Type B pancreatic cell (in vitro differentiated cells): ENCODE measurements at regions not wholly inside any gene's neighbourhood (a gene's known extent, or its start where the extent isn't known, plus 50 kb on each side); places are given as distances from the start of the nearest gene placed in this dataset.

Experiments used
- DNase-seq: peaks from one replicate; pipeline ENCODE4 v3.0.0; 2021; ENCODE audit warnings: mixed read lengths; ENCODE audit not compliant: unreplicated experiment; ENCODE audit errors: extremely low spot score
- H3K27ac Mint-ChIP-seq: 2 replicates; pipeline ENCODE4 v1.8.0; 2021; ENCODE audit warnings: mild to moderate bottlenecking, mixed read lengths
- H3K27me3 Mint-ChIP-seq: 2 replicates; pipeline ENCODE4 v1.8.0; 2021; ENCODE audit warnings: mixed read lengths
- H3K36me3 Mint-ChIP-seq: 2 replicates; pipeline ENCODE4 v1.8.0; 2021; ENCODE audit warnings: mixed read lengths
- H3K4me1 Mint-ChIP-seq: one replicate; pipeline ENCODE4 v1.8.0; 2021; ENCODE audit warnings: mixed read lengths; ENCODE audit not compliant: unreplicated experiment
- H3K4me3 Mint-ChIP-seq: 2 replicates; pipeline ENCODE4 v1.8.0; 2021; ENCODE audit warnings: mild to moderate bottlenecking, mixed read lengths
- H3K9me3 Mint-ChIP-seq: 2 replicates; pipeline ENCODE4 v1.8.0; 2021; ENCODE audit warnings: mixed read lengths
- TF ChIP-seq, protein P1 (sequence below): fragments of 200-600 bp; sonication (generic); conservative IDR thresholded peaks from 2 replicates; pipeline ENCODE4 v1.5.0; 2021; ENCODE audit warnings: antibody characterized with exemption, mild to moderate bottlenecking

DNA sequence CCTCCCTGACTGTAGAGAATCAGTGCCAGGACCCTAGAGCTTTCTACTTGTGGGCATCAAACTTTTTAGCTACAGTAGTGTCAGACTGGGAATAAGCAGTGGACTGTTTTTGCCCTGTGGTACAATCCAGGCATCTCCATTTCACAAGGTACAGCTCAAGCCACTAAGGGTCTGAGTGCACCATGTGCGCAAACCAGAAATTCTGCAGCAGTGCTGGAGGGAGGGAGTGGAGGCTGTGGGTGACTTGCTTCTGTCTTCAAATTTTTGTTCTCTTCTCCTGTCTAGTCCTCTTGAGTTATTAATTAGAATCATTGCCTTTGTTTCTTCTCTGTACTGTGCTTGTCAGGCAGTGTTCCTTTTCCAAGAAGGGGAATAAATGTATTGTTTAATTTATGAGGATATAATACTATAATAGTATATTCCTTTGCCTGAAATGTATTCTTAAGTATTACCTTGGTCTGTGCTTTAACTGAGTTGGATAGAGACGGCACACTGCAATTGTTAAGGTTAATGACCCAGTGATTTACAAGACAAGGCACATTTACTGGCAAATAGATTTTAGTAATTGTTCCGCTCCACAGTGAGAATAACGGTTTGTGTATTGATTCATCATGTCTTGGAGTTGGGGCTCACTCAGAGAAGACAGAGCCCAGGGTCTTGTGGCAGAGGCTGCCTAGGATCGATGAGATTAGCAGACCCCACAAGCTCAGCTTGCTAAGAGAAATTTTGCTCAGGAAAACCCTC is 390.6 kb upstream of the CFAP20DC start:
- peaks cover 34% of the 10 kb centered on the region for H3K4me1 Mint-ChIP-seq
- H3K36me3 Mint-ChIP-seq: no peaks in the 10 kb centered on the region
- DNase-seq: no peak
- no peak overlapping the region for H3K4me3 Mint-ChIP-seq
- TF ChIP-seq, protein P1, sequence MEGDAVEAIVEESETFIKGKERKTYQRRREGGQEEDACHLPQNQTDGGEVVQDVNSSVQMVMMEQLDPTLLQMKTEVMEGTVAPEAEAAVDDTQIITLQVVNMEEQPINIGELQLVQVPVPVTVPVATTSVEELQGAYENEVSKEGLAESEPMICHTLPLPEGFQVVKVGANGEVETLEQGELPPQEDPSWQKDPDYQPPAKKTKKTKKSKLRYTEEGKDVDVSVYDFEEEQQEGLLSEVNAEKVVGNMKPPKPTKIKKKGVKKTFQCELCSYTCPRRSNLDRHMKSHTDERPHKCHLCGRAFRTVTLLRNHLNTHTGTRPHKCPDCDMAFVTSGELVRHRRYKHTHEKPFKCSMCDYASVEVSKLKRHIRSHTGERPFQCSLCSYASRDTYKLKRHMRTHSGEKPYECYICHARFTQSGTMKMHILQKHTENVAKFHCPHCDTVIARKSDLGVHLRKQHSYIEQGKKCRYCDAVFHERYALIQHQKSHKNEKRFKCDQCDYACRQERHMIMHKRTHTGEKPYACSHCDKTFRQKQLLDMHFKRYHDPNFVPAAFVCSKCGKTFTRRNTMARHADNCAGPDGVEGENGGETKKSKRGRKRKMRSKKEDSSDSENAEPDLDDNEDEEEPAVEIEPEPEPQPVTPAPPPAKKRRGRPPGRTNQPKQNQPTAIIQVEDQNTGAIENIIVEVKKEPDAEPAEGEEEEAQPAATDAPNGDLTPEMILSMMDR: no peak
- no peaks in the 10 kb centered on the region for H3K9me3 Mint-ChIP-seq
- H3K27ac Mint-ChIP-seq: no peak overlapping the region
- peaks cover 17% of the 10 kb centered on the region for H3K27me3 Mint-ChIP-seq

DNA sequence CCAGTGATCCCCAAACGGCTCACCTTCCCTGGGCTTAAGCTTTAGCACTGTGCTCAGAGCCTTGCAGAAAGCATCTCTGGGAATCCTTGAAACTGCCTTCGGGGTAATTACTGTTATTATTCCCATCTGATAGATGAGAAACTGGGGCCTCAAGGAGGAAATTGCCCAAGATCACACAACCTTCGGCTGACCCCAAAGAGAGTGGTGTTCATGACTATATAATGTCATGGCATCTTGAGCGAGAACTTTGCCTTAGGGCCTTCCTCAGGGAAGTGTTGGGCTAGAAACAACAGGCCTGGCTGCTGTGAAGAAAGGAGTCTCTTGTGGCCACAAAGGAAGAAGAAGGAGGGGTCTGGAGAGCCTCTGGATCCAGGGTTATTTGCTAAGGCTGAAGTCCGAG is 388.7 kb upstream of the CFAP20DC start:
- Mint-ChIP-seq H3K36me3 (no peaks in the 10 kb centered on the region), H3K27ac (no peak overlapping the region), H3K9me3 (no peaks in the 10 kb centered on the region), H3K27me3 (peaks cover 16% of the 10 kb centered on the region), H3K4me3 (no peak overlapping the region), H3K4me1 (peaks cover 31% of the 10 kb centered on the region)
- DNase-seq: no peak
- TF ChIP-seq, protein P1: no peak

DNA sequence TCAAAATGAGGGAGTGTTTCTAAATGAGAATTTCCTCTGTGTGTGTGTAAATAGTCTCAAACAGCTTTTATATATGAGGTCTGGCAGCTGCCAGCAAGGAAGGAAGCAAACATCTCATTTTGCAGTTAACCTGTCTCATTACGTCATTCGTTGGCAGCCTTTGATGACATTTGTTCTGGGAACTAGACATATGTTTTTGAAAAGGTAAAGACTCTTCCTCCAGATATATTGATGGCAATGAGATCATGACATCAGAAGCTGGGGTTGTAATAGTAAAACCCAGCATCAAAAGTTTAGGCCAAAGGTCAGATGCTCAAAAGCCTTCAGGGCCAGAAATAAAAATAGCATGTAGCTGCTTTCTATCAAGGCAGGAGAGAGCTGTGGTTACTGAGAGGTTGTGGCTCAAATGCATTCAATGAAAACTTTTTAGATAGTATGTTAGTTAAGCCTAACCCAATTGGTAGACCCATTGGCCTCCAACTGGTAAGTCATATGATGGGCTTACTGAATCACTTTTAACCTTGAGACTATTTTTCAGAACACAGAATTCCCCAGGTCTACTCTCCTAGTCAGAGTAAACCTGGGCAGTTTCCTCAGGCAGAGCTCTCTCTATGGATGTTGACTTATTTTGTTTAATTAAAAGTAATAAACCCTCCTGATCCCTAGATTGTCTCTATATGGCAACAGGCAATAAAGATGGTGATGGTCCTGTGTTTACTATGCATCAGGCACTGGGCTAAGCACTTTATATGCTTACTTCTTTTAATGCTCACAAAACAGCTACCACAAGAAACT is 386.5 kb upstream of the CFAP20DC start:
- Mint-ChIP-seq H3K4me3 (no peak overlapping the region), H3K36me3 (no peaks in the 10 kb centered on the region), H3K27ac (peak overlapping the region; percentile 15), H3K27me3 (peaks cover 10% of the 10 kb centered on the region), H3K4me1 (peaks cover 22% of the 10 kb centered on the region), H3K9me3 (no peaks in the 10 kb centered on the region)
- TF ChIP-seq, protein P1: no peak
- no peak for DNase-seq

DNA sequence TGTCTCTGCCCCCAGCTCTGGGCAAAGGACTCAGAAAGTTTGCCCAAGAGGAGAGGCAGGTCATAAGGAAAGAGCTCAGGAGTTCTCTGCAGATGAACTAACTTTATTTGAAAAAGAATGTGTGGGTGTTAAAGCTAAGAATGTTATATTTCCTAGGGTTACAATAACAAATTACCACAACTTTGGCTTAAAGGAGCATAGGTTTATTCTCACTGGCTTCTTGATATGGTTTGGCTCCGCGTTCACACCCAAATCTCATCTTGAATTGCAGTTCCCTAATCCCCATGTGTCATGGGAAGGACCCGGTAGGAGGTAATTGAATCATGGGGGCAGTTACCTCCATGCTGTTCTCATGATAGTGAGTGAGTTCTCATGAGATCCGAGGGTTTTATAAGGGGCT is 383.7 kb upstream of the CFAP20DC start:
- peaks cover 12% of the 10 kb centered on the region for H3K27me3 Mint-ChIP-seq
- DNase-seq: no peak
- no peaks in the 10 kb centered on the region for H3K36me3 Mint-ChIP-seq
- TF ChIP-seq, protein P1: no peak
- H3K9me3 Mint-ChIP-seq: no peaks in the 10 kb centered on the region
- H3K4me1 Mint-ChIP-seq: peaks cover 17% of the 10 kb centered on the region
- H3K4me3 Mint-ChIP-seq: no peak overlapping the region
- no peak overlapping the region for H3K27ac Mint-ChIP-seq

DNA sequence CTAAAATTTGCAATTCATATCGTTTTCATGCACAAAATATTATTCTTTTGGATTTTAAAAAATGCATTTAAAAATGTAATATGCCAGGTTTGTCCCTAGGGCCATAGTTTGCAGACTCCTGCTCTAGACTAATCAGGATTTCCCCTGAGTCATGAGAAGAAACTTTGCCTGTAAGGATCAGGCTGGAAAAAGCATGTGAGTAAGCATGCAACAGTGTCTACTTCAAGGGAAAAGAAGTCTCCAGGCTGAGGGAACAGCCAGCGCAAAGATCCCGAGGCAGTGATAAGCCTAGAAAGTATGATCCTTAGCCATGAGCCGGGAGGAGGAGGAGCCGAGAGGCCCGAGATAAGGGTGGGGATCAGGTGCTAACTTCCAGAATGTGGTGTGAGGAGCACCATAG is 382.8 kb upstream of the CFAP20DC start:
- Mint-ChIP-seq H3K4me3 (no peak overlapping the region), H3K27ac (no peak overlapping the region), H3K9me3 (no peaks in the 10 kb centered on the region), H3K4me1 (peaks cover 11% of the 10 kb centered on the region), H3K27me3 (peaks cover 17% of the 10 kb centered on the region), H3K36me3 (no peaks in the 10 kb centered on the region)
- TF ChIP-seq, protein P1: no peak
- DNase-seq: no peak
